ENCODE measurements at regions not wholly inside any gene's neighbourhood (a gene's known extent, or its start where the extent isn't known, plus 50 kb on each side); places are given as distances from the start of the nearest gene placed in this dataset.

DNA sequence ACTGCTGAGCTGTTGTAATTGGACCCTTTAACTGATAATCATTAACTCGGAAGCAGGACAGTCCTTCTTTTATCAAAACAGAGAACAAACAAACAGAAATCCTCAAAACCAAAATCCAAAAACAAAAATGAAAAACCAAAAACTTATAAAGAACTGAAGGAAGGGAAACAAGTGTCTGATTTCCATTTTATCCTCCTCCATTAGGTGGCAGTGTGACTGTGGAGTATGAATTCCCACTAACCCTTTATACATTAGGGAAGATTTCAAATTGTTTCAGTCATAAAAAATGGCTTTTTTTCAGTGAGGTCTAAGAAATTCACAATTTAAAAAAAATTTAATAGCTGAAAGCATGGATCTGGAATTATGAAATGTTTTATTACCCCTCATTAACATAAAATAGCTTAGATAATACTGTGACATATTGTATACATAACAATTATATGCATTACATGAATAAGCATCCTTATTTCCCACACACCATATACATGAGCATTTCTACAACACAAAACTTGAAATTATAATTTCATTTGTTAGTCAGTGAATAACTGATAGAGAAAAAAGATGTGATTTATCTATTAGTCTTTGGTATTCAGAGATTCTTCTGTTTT lies 1074.3 kb upstream of the PCDH9 start:
- TF ChIP-seq, protein P1, sequence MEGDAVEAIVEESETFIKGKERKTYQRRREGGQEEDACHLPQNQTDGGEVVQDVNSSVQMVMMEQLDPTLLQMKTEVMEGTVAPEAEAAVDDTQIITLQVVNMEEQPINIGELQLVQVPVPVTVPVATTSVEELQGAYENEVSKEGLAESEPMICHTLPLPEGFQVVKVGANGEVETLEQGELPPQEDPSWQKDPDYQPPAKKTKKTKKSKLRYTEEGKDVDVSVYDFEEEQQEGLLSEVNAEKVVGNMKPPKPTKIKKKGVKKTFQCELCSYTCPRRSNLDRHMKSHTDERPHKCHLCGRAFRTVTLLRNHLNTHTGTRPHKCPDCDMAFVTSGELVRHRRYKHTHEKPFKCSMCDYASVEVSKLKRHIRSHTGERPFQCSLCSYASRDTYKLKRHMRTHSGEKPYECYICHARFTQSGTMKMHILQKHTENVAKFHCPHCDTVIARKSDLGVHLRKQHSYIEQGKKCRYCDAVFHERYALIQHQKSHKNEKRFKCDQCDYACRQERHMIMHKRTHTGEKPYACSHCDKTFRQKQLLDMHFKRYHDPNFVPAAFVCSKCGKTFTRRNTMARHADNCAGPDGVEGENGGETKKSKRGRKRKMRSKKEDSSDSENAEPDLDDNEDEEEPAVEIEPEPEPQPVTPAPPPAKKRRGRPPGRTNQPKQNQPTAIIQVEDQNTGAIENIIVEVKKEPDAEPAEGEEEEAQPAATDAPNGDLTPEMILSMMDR (IDR thresholded peaks at IDR 0.05) = peak in 3 of 5 experiments; percentile 29 to 48 (median 39)
- TF ChIP-seq EP300 (IDR thresholded peaks at IDR 0.05) = no peak
- no peak for TF ChIP-seq POLR2A (IDR thresholded peaks at IDR 0.05)

DNA sequence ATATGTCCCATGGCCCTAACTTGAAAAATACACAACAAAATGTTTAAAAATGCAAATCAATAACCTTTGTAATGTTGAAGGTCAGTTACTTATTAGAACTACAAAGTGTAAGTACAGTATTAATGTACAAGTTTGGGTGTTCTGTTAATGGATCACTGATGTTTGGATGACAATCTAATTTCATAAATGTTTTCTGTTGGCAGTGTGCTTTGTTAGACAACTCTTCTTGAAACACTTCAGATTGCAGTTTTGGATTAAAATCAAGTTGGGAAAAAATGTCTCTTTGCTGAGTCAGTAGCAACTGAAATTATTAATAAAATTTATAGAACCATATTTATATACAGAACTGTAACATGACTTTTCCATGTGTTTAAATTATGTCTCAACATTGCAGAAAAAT lies 1063.5 kb upstream of the PCDH9 start:
- Histone ChIP-seq H3K4me1 (no peaks in the 10 kb centered on the region), H3K9me3 (no peaks in the 10 kb centered on the region), H3K4me3 (no peak overlapping the region), H3K27me3 (no peaks in the 10 kb centered on the region), H3K27ac (no peak overlapping the region), H3K36me3 (no peaks in the 10 kb centered on the region)
- TF ChIP-seq POLR2A (IDR thresholded peaks at IDR 0.05) (no peak), EP300 (IDR thresholded peaks at IDR 0.05) (no peak)
- TF ChIP-seq, protein P1 (IDR thresholded peaks at IDR 0.05) = no peak
- DNase-seq (ENCODE audit: low spot score in 2 of 2) = no peak

More for the DNA sequence above, 1074.3 kb upstream of the PCDH9 start:
- no peak overlapping the region for H3K27ac ChIP-seq
- no peaks in the 10 kb centered on the region for H3K36me3 ChIP-seq
- 18 to 23% methylated on average over 1 of the region's 1 CpG for WGBS, 2 donors
- no peaks in the 10 kb centered on the region for H3K27me3 ChIP-seq
- no peaks in the 10 kb centered on the region for H3K9me3 ChIP-seq
- no peak overlapping the region for H3K4me3 ChIP-seq
- DNase-seq (ENCODE audit: low spot score in 2 of 2) = no peak
- no peaks in the 10 kb centered on the region for H3K4me1 ChIP-seq

DNA sequence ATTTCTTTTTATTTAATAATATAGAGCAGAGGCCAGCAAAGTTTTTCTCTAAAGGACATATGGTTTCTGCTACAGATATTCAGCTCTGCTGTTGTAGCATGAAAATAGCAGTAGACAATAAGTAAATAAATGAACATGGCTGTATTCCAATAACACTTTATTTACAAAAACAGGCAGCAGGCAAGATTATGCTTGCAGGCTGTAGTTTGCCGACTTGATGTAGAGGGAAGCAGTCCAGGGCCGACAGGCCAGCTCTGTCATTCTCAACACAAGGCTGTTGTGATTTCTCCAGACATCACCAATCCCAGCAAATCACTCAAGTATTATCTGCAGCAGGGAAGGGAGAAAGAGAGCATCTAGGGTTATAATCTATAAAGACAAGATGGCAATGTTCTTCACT lies 1062.5 kb upstream of the PCDH9 start:
- Histone ChIP-seq H3K27ac (no peak overlapping the region), H3K4me3 (no peak overlapping the region), H3K36me3 (no peaks in the 10 kb centered on the region), H3K27me3 (no peaks in the 10 kb centered on the region), H3K4me1 (no peaks in the 10 kb centered on the region), H3K9me3 (no peaks in the 10 kb centered on the region)
- DNase-seq (ENCODE audit: low spot score in 2 of 2) = no peak
- TF ChIP-seq, protein P1 (IDR thresholded peaks at IDR 0.05) = no peak
- TF ChIP-seq POLR2A (IDR thresholded peaks at IDR 0.05) = no peak
- TF ChIP-seq EP300 (IDR thresholded peaks at IDR 0.05) = no peak
- 59 to 67% methylated on average over 2 of the region's 2 CpGs for WGBS, 2 donors

- 81 to 86% methylated on average over 4 of the region's 4 CpGs for WGBS, 2 donors
- TF ChIP-seq EP300 (IDR thresholded peaks at IDR 0.05) (no peak), POLR2A (IDR thresholded peaks at IDR 0.05) (no peak)
- TF ChIP-seq, protein P1 (IDR thresholded peaks at IDR 0.05) = no peak
- H3K9me3 ChIP-seq = no peaks in the 10 kb centered on the region
These were observed 1061.5 kb upstream of the PCDH9 start for GRCh38 chr13:68291595-68291994.

GRCh38 chr13:68275758-68276157 lies 1045.6 kb upstream of the PCDH9 start:
- H3K9me3 ChIP-seq = peaks cover 0 to 3% (median 0%) of the 10 kb centered on the region in 4 donors
- no peaks in the 10 kb centered on the region for H3K36me3 ChIP-seq
- H3K27ac ChIP-seq = no peak overlapping the region
- no peaks in the 10 kb centered on the region for H3K4me1 ChIP-seq
- no peaks in the 10 kb centered on the region for H3K27me3 ChIP-seq
- no peak for DNase-seq (ENCODE audit: low spot score in 2 of 2)
- 79 to 97% methylated on average over 1 of the region's 1 CpG for WGBS, 2 donors
- no peak overlapping the region for H3K4me3 ChIP-seq
- TF ChIP-seq POLR2A (IDR thresholded peaks at IDR 0.05) = no peak
- TF ChIP-seq, protein P1 (IDR thresholded peaks at IDR 0.05) = no peak
- TF ChIP-seq EP300 (IDR thresholded peaks at IDR 0.05) = no peak

More at GRCh38 chr13:68291595-68291994, 1061.5 kb upstream of the PCDH9 start:
- H3K27me3 ChIP-seq = no peaks in the 10 kb centered on the region
- no peak overlapping the region for H3K4me3 ChIP-seq
- H3K36me3 ChIP-seq = no peaks in the 10 kb centered on the region
- H3K27ac ChIP-seq = no peak overlapping the region
- H3K4me1 ChIP-seq = no peaks in the 10 kb centered on the region
- DNase-seq (ENCODE audit: low spot score in 2 of 2) = no peak
